ENCODE measurements at regions not wholly inside any gene's neighbourhood (a gene's known extent, or its start where the extent isn't known, plus 50 kb on each side); places are given as distances from the start of the nearest gene placed in this dataset.

GRCh38 chr1:198864695-198865094, 225.9 kb downstream of the PTPRC start:
- no peak for DNase-seq (ENCODE audit: low read depth in 3 of 3)

- no peak for DNase-seq (ENCODE audit: low read depth in 3 of 3)
Observed at GRCh38 chr1:198865319-198865718, 226.5 kb downstream of the PTPRC start.

GRCh38 chr1:198867182-198867581, 228.3 kb downstream of the PTPRC start:
- DNase-seq (ENCODE audit: low read depth in 3 of 3): no peak

GRCh38 chr1:198873696-198874230, 234.9 kb downstream of the PTPRC start:
- DNase-seq (ENCODE audit: low read depth in 3 of 3): no peak

GRCh38 chr1:198876371-198876871, 237.6 kb downstream of the PTPRC start:
- no peak for DNase-seq (ENCODE audit: low read depth in 3 of 3)

GRCh38 chr1:198878566-198878965, 239.7 kb downstream of the PTPRC start:
- no peak for DNase-seq (ENCODE audit: low read depth in 3 of 3)

- DNase-seq (ENCODE audit: low read depth in 3 of 3): no peak
Observed at GRCh38 chr1:198879711-198880306, 241.0 kb downstream of the PTPRC start.

GRCh38 chr1:198880397-198880796, 241.6 kb downstream of the PTPRC start:
- DNase-seq (ENCODE audit: low read depth in 3 of 3): no peak

GRCh38 chr1:198880818-198881597, 242.2 kb downstream of the PTPRC start:
- DNase-seq (ENCODE audit: low read depth in 3 of 3): no peak

- no peak for DNase-seq (ENCODE audit: low read depth in 3 of 3)
Observed at GRCh38 chr1:198883184-198883583, 244.3 kb downstream of the PTPRC start.

- no peak for DNase-seq (ENCODE audit: low read depth in 3 of 3)
Observed at GRCh38 chr1:198887866-198888265, 249.0 kb downstream of the PTPRC start.

GRCh38 chr1:198888379-198888943, 249.6 kb downstream of the PTPRC start:
- DNase-seq (ENCODE audit: low read depth in 3 of 3): no peak

GRCh38 chr1:198889101-198889500, 250.3 kb downstream of the PTPRC start:
- no peak for DNase-seq (ENCODE audit: low read depth in 3 of 3)

GRCh38 chr1:198889749-198890148, 250.9 kb downstream of the PTPRC start:
- no peak for DNase-seq (ENCODE audit: low read depth in 3 of 3)

- no peak for DNase-seq (ENCODE audit: low read depth in 3 of 3)
Observed at GRCh38 chr1:198890214-198890930, 251.5 kb downstream of the PTPRC start.

- DNase-seq (ENCODE audit: low read depth in 3 of 3): no peak
Observed at GRCh38 chr1:198892065-198892464, 253.2 kb downstream of the PTPRC start.

- no peak for DNase-seq (ENCODE audit: low read depth in 3 of 3)
Observed at GRCh38 chr1:198893141-198893540, 254.3 kb downstream of the PTPRC start.

- DNase-seq (ENCODE audit: low read depth in 3 of 3): no peak
Observed at GRCh38 chr1:198893763-198894444, 255.1 kb downstream of the PTPRC start.

- DNase-seq (ENCODE audit: low read depth in 3 of 3): no peak
Observed at GRCh38 chr1:198901266-198901665, 262.4 kb downstream of the PTPRC start.

- no peak for DNase-seq (ENCODE audit: low read depth in 3 of 3)
Observed at GRCh38 chr1:198902655-198903054, 263.8 kb downstream of the PTPRC start.

- no peak for DNase-seq (ENCODE audit: low read depth in 3 of 3)
Observed at GRCh38 chr1:198903203-198903602, 264.4 kb downstream of the PTPRC start.

Data from stimulated activated CD4-positive, alpha-beta T cell treated with anti-CD3 and anti-CD28 coated beads, TNF-alpha, amount 100 ng/mL, for 4 hours (primary cell).